ENCODE measurements at regions not wholly inside any gene's neighbourhood (a gene's known extent, or its start where the extent isn't known, plus 50 kb on each side); places are given as distances from the start of the nearest gene placed in this dataset.

DNA sequence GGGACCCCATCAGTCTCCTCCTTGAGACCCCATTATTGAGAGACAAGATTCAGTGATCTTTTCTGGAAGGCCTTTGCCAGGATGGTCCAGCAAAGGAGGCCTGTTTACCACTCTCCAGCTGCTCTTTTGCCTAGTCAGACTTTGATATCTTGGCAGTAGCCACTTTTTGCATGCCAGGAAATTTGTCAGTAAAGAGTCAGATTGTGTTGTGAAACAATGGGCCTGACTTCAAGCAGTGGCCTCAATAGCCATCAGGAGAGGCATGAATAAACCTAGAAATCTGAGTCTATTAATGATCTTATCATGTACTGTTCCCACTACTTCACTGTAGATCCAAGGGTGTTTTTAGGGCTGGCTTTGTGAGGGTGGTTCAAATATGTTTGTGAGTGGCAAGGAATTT, 479.4 kb downstream of the JRKL start:
- TF ChIP-seq, protein P1, sequence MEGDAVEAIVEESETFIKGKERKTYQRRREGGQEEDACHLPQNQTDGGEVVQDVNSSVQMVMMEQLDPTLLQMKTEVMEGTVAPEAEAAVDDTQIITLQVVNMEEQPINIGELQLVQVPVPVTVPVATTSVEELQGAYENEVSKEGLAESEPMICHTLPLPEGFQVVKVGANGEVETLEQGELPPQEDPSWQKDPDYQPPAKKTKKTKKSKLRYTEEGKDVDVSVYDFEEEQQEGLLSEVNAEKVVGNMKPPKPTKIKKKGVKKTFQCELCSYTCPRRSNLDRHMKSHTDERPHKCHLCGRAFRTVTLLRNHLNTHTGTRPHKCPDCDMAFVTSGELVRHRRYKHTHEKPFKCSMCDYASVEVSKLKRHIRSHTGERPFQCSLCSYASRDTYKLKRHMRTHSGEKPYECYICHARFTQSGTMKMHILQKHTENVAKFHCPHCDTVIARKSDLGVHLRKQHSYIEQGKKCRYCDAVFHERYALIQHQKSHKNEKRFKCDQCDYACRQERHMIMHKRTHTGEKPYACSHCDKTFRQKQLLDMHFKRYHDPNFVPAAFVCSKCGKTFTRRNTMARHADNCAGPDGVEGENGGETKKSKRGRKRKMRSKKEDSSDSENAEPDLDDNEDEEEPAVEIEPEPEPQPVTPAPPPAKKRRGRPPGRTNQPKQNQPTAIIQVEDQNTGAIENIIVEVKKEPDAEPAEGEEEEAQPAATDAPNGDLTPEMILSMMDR (conservative IDR thresholded peaks at IDR 0.05; ENCODE audit: low read depth, low read length): no peak
- no peak for TF ChIP-seq EZH2phosphoT487 (IDR thresholded peaks at IDR 0.05; ENCODE audit: borderline replicate concordance, low read length)
